Astrocyte (in vitro differentiated cells and primary cell): ENCODE measurements at regions not wholly inside any gene's neighbourhood (a gene's known extent, or its start where the extent isn't known, plus 50 kb on each side); places are given as distances from the start of the nearest gene placed in this dataset.

Experiments used
- DNase-seq: peaks from one replicate; pipeline ENCODE4 v3.0.0-alpha.2; 2010; ENCODE audit warnings: low read depth
- FAIRE-seq: peaks from 2 replicates; lab custom pipeline; 2011; peaks lifted over from hg19 to GRCh38; lab: Jason Lieb, UNC
- H2AFZ ChIP-seq: 2 replicates; pipeline ENCODE4 v1.6.0; 2012; ENCODE audit warnings: low read depth, low read length, inconsistent platforms
- H3K27ac ChIP-seq: 2 replicates; pipeline ENCODE4 v1.5.1; 2011; ENCODE audit warnings: low read depth, low read length, inconsistent platforms
- H3K27me3 ChIP-seq: 2 replicates; pipeline ENCODE4 v1.6.0; 2011; ENCODE audit warnings: low read length, inconsistent platforms; ENCODE audit not compliant: insufficient read depth
- H3K36me3 ChIP-seq: 2 replicates; pipeline ENCODE4 v1.5.1; 2011; ENCODE audit warnings: low read length, inconsistent platforms; ENCODE audit not compliant: insufficient read depth
- H3K4me1 ChIP-seq: 2 replicates; pipeline ENCODE4 v1.5.1; 2011; ENCODE audit warnings: low read length, inconsistent platforms; ENCODE audit not compliant: insufficient read depth
- H3K4me2 ChIP-seq: 2 replicates; pipeline ENCODE4 v1.6.0; 2012; ENCODE audit warnings: low read length, inconsistent platforms
- H3K4me3 ChIP-seq: 2 replicates; pipeline ENCODE4 v1.5.1; 2011; ENCODE audit warnings: low read depth, mild to moderate bottlenecking, low read length, inconsistent platforms; ENCODE audit not compliant: insufficient read depth
- H3K79me2 ChIP-seq: 2 replicates; pipeline ENCODE4 v1.6.0; 2012; ENCODE audit warnings: mild to moderate bottlenecking, low read length, inconsistent platforms; ENCODE audit not compliant: insufficient read depth
- H3K9ac ChIP-seq: 2 replicates; pipeline ENCODE4 v1.6.0; 2012; ENCODE audit warnings: mild to moderate bottlenecking, low read length, inconsistent platforms
- H3K9me3 ChIP-seq: 2 replicates; pipeline ENCODE4 v1.5.1; 2012; ENCODE audit warnings: low read depth, mild to moderate bottlenecking, low read length, inconsistent platforms; ENCODE audit not compliant: insufficient read depth
- H4K20me1 ChIP-seq: 2 replicates; pipeline ENCODE4 v1.6.0; 2012; ENCODE audit warnings: low read length, inconsistent platforms; ENCODE audit not compliant: insufficient read depth
- H3K27ac Mint-ChIP-seq: one replicate; pipeline ENCODE4 v1.8.0; 2021; ENCODE audit warnings: mild to moderate bottlenecking, mixed read lengths; ENCODE audit not compliant: unreplicated experiment
- H3K27me3 Mint-ChIP-seq: one replicate; pipeline ENCODE4 v1.8.0; 2021; ENCODE audit warnings: low read depth, mixed read lengths; ENCODE audit not compliant: unreplicated experiment
- H3K36me3 Mint-ChIP-seq: one replicate; pipeline ENCODE4 v1.8.0; 2021; ENCODE audit warnings: low read depth, mixed read lengths; ENCODE audit not compliant: unreplicated experiment
- H3K4me1 Mint-ChIP-seq: one replicate; pipeline ENCODE4 v1.8.0; 2021; ENCODE audit warnings: low read depth, mixed read lengths; ENCODE audit not compliant: unreplicated experiment
- H3K4me3 Mint-ChIP-seq: one replicate; pipeline ENCODE4 v1.8.0; 2021; ENCODE audit warnings: mild to moderate bottlenecking, moderate library complexity, mixed read lengths; ENCODE audit not compliant: unreplicated experiment
- H3K9me3 Mint-ChIP-seq: one replicate; pipeline ENCODE4 v1.8.0; 2021; ENCODE audit warnings: mild to moderate bottlenecking, mixed read lengths; ENCODE audit not compliant: unreplicated experiment
- CTCF ChIP-seq: IDR thresholded peaks from 2 replicates; pipeline ENCODE4 v1.5.1; 2011; ENCODE audit warnings: low read depth, mild to moderate bottlenecking, inconsistent platforms, low read length, moderate library complexity; ENCODE audit not compliant: insufficient read depth
- EZH2 ChIP-seq: IDR thresholded peaks from 2 replicates; pipeline ENCODE4 v1.6.1; 2012; ENCODE audit warnings: mild to moderate bottlenecking, low read length, inconsistent platforms; ENCODE audit not compliant: insufficient read depth

- H3K79me2 ChIP-seq, result no peaks in the 10 kb centered on the region
- no peaks in the 10 kb centered on the region for H3K4me1 Mint-ChIP-seq
- TF ChIP-seq EZH2 (no peak), CTCF (no peak)
- no peaks in the 10 kb centered on the region for H3K27me3 ChIP-seq
- no peaks in the 10 kb centered on the region for H3K4me1 ChIP-seq
- no peak overlapping the region for H3K9ac ChIP-seq
- H4K20me1 ChIP-seq, result no peaks in the 10 kb centered on the region
- DNase-seq, result no peak
- H3K4me3 Mint-ChIP-seq, result no peak overlapping the region
- H3K4me2 ChIP-seq, result no peak overlapping the region
- peaks cover 74% of the 10 kb centered on the region for H3K27me3 Mint-ChIP-seq
- H2AFZ ChIP-seq, result no peak overlapping the region
- FAIRE-seq, result no peak
- no peaks in the 10 kb centered on the region for H3K9me3 ChIP-seq
- no peak overlapping the region for H3K27ac ChIP-seq
- no peak overlapping the region for H3K27ac Mint-ChIP-seq
- no peak overlapping the region for H3K4me3 ChIP-seq
- H3K9me3 Mint-ChIP-seq, result peaks cover 2% of the 10 kb centered on the region
- no peaks in the 10 kb centered on the region for H3K36me3 ChIP-seq
- peaks cover 2% of the 10 kb centered on the region for H3K36me3 Mint-ChIP-seq
These were observed 167.9 kb upstream of the ZC3H12A start for GRCh38 chr1:37306461-37306860.

GRCh38 chr1:37306871-37307270 is 167.5 kb upstream of the ZC3H12A start:
- H2AFZ ChIP-seq, result no peak overlapping the region
- Mint-ChIP-seq H3K9me3 (peaks cover 2% of the 10 kb centered on the region), H3K27me3 (peaks cover 74% of the 10 kb centered on the region), H3K27ac (no peak overlapping the region), H3K4me1 (no peaks in the 10 kb centered on the region), H3K4me3 (no peak overlapping the region), H3K36me3 (peaks cover 2% of the 10 kb centered on the region)
- H3K4me3 ChIP-seq, result no peak overlapping the region
- H3K4me2 ChIP-seq, result no peak overlapping the region
- no peaks in the 10 kb centered on the region for H3K36me3 ChIP-seq
- H3K79me2 ChIP-seq, result no peaks in the 10 kb centered on the region
- no peaks in the 10 kb centered on the region for H3K9me3 ChIP-seq
- H3K27ac ChIP-seq, result no peak overlapping the region
- FAIRE-seq (no peak), DNase-seq (no peak)
- H4K20me1 ChIP-seq, result no peaks in the 10 kb centered on the region
- H3K27me3 ChIP-seq, result no peaks in the 10 kb centered on the region
- H3K4me1 ChIP-seq, result no peaks in the 10 kb centered on the region
- TF ChIP-seq CTCF (no peak), EZH2 (no peak)
- no peak overlapping the region for H3K9ac ChIP-seq

GRCh38 chr1:37308031-37308960 is 166.1 kb upstream of the ZC3H12A start:
- no peaks in the 10 kb centered on the region for H3K4me1 ChIP-seq
- FAIRE-seq, result no peak
- H3K27me3 ChIP-seq, result no peaks in the 10 kb centered on the region
- H3K27ac ChIP-seq, result no peak overlapping the region
- H3K9me3 Mint-ChIP-seq, result no peaks in the 10 kb centered on the region
- peaks cover 74% of the 10 kb centered on the region for H3K27me3 Mint-ChIP-seq
- no peaks in the 10 kb centered on the region for H3K9me3 ChIP-seq
- no peaks in the 10 kb centered on the region for H3K79me2 ChIP-seq
- no peaks in the 10 kb centered on the region for H3K36me3 ChIP-seq
- TF ChIP-seq CTCF (no peak), EZH2 (no peak)
- DNase-seq, result no peak
- no peaks in the 10 kb centered on the region for H3K4me1 Mint-ChIP-seq
- no peak overlapping the region for H2AFZ ChIP-seq
- no peak overlapping the region for H3K4me2 ChIP-seq
- no peaks in the 10 kb centered on the region for H4K20me1 ChIP-seq
- no peak overlapping the region for H3K27ac Mint-ChIP-seq
- H3K4me3 ChIP-seq, result no peak overlapping the region
- H3K36me3 Mint-ChIP-seq, result peaks cover 2% of the 10 kb centered on the region
- no peak overlapping the region for H3K4me3 Mint-ChIP-seq
- no peak overlapping the region for H3K9ac ChIP-seq
